ENCODE measurements at regions not wholly inside any gene's neighbourhood (a gene's known extent, or its start where the extent isn't known, plus 50 kb on each side); places are given as distances from the start of the nearest gene placed in this dataset.

DNA sequence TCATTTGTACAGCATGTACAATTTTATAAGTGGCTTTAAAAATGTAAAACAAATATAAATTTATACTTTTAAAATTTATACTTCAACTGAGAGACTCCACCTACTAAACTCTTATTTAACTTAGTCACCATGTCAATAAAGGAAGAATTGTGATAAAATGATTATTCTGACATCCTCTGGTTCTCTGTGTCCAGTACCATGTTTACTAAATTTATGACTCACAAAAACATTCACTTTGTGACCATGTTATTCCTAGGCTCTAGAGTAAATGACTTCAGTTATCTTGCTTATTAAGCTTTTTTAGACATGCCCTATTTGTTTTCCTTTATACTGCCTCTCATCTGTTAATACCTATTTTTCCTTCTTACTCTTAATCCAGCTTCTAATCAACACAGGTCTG is 959.6 kb upstream of the SLC39A10 start:
- TF ChIP-seq TCF7 (CRISPR knock-in tag; IDR thresholded peaks at IDR 0.05; ENCODE audit: low read depth) (no peak), CTCF (IDR thresholded peaks at IDR 0.05) (no peak), SP1 (CRISPR knock-in tag; conservative IDR thresholded peaks at IDR 0.05) (no peak), CBFB (CRISPR knock-in tag; IDR thresholded peaks at IDR 0.05; ENCODE audit: low read depth) (no peak), ESRRA (CRISPR knock-in tag; IDR thresholded peaks at IDR 0.05; ENCODE audit: borderline replicate concordance) (no peak), SMAD3 (CRISPR knock-in tag; IDR thresholded peaks at IDR 0.05; ENCODE audit: borderline replicate concordance) (no peak), PRDM15 (CRISPR knock-in tag; IDR thresholded peaks at IDR 0.05) (no peak), ZNF219 (CRISPR knock-in tag; IDR thresholded peaks at IDR 0.05; ENCODE audit: borderline replicate concordance) (no peak)

All from WTC11 (cell line).